ENCODE measurements at regions not wholly inside any gene's neighbourhood (a gene's known extent, or its start where the extent isn't known, plus 50 kb on each side); places are given as distances from the start of the nearest gene placed in this dataset.
A peak's percentile ranks its signal among the peaks of the same experiment; 100 is the strongest.
"Not testable (repeated sequence)": the region's sequence is repeated elsewhere in the genome, so short reads cannot be mapped to it uniquely, and the experiment has no call there.

DNA sequence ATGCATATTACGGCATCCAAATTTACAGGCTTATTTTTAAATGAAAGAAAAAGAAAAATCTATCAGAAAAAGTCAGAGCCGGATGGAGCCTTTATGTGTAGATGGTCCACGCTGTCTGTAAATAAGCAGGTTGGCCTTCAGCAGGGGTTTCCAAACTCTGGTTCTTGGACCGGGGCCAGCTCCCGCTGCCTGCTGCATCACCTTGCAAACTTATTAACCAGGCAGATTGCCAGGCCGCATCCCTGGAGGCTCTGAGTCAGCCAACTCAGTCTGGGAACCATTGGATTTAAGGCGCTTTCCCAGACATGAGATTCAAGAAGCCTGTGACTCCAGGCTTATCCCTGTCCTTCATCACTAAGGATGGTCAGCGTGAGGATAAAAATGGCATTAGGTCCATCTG lies 212.4 kb downstream of the OPA1 start:
- DNase-seq, result peak; percentile 73

DNA sequence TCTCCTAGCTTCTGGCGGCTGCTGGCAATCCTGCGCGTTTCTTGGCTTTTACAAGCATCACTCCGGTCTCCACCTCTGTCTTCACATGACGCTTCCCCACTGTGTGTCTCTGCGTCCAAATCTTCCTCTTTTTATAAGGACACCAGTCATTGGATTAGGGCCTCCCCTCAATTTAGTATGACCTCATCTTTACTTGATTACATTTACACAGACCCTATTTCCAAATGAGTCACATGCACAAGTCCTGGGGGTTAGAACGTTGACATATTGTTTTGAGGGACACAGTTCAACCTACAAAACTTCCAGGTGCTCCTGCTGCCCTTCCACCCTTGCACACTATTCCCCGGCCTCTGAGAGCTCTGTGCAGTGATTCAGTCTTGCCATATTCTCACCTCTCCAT lies 215.3 kb downstream of the OPA1 start:
- DNase-seq, result no peak

DNA sequence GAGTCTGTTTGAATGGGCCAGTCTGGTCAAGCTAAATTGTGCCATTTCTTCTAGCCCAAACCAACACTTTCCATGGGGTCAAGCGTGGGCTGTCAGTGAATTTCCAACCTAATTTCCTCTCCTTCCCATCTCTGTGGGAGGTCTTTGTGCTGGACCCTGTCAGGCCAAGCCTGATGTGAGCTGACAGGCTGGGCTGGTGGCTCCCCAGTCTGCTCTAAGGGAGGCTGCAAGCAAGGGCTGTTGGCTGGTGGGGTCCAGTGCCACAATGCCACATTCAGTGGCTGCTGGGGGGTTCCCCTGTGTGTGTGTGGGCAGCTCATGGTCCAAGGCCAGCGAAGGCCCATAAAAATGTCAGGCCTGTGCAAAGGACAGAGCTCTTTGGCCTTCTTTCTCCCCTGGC lies 216.1 kb downstream of the OPA1 start:
- no peak for DNase-seq

DNA sequence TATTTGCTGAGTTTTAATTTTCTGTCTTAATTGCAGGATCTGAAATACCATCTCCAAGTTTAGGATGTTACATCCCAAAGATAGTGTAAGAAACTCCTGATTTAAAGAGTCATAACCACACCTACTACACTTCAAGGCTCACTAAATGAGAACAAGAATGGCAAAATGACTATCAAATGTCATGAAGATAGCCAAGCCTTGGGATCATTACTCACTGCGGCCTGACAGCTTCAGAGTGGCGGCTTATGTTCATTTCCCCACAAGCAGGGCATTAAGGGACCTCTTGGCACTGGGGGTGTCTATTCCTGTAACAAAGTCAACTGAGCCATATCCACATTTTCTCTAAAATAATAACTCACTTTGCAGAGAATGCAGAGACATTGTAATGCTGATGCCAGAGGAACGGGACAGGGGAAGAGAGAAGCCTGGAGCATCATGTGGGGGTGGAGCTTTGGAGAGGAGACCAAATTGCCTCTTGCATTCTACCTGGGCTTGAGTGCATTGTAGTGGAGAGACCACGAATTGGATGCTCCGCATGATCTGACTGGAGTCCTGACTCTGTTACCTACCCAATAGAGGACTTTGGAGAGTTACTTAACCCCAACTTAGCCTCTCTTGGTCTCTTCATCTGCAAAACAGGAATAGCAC lies 219.2 kb downstream of the OPA1 start:
- DNase-seq, result no peak

DNA sequence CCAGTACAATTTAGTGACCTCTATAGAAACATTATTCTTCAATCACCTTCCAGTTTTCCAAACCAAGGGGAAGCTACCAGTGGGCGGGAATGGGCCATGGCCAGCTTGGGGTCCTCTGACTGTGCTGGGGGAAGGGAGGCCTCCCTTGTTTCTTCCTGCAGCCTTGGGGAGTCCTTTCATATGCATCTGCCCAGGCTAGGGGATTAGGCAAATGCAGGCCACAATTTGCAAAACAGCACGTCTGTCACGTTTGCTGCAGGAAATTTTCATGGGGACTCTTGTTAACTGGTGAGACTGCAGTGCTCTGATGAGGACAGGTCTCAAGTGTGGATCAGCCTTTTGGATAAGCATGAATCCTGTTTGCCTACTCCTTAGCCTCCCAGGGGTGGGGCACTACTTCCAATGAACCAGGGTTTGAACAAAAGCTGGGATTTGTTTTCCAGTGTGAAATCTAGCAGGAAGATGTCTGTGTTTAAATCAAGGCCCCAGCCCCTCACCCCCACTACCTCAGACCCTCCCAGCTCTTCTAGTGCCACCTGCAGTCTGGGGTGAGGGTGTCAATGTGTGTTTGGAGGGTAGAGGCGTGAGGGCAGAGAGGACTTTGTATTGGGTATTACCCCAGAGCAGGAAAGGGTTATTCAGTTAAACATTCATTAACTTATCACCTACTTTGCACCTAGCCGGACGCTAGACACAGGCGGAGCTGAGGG lies 219.9 kb downstream of the OPA1 start:
- DNase-seq, result no peak

DNA sequence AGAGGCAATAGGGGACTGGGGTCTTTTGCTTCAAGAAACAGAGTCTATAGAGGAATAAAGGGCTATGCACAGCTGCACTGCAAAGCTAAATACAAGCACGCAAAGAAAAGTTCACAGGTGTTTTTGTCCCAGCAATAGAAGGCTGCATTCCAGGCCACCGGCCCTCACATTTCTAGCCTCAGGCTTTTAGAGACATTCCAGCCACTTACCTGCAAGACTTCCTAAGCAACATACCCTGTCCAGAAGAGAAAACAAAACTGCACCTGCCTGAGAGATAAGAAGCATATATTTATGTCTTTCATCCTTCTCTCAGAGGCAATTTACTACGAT lies 220.5 kb downstream of the OPA1 start:
- DNase-seq, result peak; percentile 78

DNA sequence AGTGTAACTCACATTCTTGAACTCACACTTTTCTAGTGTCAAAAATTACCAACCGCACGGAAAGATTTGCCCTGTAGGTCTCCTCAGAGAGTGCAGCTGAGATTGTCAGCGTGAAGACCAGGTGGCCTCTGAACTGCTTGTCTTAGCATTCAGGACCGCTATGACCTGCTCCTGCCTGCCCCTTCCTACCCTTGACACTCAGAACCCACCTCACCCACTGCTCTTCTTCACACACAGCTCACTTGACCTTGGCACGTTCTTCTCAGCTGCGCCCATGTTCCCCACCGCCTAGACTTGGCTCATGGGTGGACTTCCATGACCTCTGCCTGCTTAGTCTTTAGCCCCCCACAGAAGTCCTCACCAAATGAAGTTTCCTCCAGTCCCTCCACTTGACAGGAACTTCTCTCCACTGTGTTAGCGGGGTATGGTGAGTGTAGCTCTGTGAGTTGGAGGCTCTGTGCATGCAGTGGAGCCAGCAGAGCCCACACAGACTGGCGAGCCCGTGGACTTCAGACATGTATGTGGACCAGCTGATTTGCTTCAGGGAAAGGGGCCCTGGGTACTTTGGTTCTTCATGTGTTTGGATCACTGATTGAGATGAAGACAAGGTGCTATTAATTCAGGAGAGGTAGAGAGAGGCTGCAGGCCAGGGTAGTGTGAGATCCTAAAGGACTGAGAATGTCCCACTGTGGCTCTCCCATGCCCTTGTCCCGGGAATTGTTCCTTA lies 221.3 kb downstream of the OPA1 start:
- no peak for DNase-seq

DNA sequence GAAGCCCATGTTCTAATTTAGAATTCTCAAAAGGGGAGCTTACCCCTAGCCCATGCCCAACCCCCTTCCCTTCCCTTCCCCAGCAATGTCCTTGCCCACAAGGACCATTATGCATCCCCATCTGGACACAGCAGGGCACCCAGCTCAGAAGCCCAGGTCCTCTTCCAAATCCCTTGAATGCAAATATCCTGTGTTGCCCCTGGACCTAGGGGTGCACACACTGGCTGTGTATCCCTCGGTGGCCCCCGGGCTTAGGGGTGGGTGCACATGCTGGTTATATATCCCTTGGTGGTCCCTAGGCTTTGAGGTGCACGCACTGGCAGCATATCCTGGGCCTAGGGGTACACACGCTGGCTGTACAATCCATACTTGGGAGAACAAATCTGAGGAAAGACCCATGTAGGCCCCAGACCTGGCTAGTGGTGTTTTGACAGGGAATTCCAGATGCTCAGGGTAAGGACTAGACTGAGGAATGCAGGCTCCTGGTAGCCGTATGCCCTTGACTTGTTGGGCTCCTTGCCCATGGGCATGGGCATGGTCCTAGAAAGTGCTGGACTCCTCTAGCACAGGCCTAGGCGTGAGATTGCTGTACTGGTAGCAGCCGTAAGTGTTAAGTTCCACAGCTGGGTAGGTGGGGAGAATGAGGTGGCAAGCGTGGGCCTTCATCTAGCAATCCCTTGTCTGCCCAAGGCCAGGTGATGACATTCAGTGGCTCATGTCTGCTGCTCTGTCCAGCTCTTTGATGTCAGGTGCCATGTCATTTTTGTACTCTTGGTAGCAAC lies 222.4 kb downstream of the OPA1 start:
- no peak for DNase-seq

DNA sequence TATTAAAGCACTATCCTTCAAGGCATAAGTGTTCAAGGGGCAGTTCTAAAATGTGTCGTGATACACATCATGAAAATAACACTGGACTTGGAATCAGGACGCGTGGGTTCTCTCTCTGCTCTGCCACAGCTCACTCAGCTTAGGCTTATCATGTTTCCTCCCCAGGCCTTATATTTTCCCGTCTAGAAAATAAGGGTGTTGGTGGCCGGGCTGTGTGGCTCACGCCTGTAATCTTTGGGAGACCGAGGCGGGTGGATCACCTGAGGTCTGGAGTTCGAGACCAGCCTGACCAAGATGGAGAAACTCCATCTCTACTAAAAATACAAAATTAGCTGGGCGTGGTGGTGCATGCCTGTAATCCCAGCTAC lies 223.0 kb downstream of the OPA1 start:
- no peak for DNase-seq

DNA sequence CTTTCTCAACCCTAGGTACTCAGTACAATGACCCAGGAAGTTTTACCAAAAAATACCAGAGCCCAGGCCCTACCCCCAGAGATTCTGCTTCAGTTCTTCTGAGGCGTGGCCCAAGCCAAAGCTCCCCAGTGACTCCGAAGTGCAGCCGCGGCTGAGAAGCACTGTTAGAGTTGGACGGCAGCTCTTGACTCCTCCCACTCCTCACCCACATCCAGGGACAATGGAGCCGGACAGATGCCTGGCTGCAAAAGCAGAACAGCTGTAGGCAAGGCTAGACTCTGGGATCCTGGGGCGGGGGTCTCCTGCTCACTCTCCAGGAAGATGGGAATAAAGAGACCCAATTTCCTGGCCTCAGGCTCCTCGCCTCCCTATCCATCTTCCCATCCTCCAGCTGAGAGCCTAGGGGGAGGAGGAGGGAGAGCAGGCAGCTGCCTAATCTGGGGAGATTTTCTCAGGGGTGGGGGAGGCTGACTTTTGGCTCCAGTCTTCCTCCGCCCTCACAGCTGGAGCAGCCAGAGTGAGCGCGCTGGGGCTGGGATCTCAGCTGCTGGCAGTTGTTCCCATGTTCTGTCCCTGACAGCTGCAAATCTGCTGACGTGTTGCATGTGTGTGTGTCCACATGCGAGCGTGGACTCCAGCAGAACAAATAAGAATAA lies 223.8 kb downstream of the OPA1 start:
- DNase-seq, result peak; percentile 92

DNA sequence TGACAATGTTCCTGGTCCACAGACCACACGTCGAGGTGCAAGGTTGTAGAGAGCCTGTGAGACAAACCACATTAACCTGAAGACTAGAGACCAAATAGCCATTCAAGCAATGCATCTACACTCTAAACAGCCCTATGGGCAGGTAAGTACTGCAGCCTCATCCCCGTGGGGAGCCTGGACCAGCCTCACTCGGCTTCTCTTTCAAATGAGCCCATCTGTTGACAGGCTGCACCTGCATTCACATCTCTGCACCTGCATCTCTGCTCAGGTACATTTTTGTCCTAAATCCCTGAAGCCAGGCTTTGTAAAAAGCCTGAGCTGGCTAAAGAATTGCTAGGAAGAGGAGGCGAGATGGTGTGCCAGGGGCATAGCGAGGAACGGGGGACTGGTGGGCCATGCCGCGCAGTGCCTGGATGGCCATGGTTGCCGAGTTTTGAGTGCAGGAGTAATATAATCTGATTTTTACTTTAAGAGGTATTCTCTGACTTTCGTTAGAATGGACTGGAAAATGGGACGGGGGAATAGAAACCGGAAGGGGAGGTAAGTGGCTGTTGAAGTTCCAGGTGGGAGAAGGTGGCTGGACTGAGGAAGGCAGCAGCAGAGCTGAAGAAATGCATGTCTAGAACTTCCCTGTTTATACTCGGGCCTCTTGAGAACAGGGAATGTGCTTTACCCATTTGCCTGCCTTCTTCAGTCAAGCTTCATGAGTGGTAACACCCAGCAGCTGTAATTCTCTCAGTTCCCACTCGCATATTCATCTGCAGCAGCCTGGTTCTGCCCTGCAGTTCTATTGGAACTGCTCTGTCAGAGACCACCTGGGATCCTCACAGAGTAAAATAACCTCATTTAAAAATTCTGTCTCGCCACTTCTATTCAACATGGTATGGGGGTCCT lies 226.4 kb downstream of the OPA1 start:
- no peak for DNase-seq

DNA sequence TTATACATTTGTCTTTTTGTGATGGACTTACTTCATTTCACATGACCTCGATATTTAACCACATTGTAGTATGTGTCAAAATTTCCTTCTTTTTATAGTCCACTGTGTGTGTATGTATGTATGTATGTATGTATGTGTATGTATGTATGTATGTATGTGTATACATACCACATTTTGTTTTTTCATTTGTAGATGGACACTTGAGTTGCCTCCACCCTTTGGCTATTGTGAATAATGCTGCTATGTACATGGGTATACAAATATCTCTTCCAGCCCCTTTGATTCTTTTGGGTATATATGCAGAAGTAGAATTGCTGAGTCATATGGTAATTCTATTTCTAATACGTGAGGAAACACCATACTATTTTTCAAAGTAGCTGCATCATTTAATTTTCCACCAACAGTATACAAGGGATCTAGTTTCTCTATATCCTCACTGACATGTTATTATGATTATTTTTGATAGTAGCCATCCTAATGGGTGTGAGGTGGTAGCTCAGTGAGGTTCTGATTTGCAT lies 228.2 kb downstream of the OPA1 start:
- DNase-seq, result no peak

DNA sequence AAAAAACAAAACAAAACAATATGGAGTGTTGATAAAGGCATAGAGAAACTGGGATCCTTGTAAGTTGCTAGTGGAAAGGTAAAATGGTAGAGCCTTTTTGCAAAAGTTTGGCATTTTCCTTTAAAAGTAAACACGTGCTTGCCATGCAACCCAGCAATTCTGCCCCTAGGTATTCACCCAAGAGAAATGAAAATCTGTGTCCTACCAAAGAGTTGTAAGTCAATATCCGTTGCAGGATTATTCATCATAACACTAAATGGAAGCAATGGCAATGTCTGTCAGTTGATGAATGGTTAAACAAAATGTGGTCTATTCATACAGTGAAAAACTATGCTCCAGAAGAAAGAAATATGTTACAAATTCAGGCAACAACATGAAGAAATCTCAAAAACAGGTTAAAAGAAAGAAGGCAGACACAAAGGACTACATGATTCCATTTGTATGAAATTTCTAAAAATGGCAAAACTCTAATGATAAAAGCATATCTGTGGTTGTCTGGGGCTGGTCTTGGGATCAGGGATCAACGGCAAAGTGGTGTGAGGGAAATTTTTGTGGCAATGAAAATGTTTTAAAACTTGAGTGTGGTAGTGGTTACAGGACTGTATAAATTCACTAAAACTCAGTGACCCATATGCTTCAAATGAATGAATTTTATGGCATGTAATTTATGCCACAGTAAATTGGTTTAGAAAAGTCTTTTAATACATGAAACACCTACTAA lies 229.6 kb downstream of the OPA1 start:
- DNase-seq, result no peak

DNA sequence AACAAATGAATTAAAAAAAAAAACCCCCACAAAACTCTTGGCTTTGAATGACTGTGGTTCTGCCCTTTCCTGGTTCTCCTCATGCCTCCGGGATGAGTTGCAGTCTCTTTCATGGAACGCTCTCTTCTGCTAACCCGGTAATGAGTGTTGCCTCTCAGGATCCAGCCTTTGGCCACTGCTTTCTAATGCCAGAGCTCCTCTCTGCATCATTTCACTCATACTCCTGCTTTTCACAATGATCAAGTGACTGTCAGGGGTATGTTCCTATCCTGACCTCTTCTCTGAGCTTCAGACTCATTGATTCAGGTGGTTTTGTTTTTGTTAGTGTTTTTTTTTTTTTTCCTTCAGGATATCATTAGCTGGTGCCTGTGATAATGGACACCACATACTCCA lies 230.2 kb downstream of the OPA1 start:
- DNase-seq, result not testable (repeated sequence)

DNA sequence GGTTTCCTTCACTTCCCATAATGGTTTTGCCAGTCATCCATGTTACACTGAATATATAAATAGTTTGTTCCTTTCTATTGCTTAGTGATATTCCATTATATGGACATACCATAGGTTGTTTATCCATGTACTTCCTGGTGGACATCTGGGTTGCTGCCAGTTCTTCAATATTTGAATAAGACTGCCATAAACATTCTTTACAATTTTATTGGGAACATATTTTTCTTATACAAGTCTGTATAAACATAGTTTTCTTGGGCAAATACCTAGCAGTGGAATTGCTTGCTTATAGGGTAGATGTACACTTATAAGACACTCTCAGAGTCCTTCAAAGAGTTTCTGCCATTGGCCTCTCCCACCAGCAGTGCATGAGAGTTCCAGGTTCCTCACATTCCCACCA lies 231.4 kb downstream of the OPA1 start:
- no peak for DNase-seq

DNA sequence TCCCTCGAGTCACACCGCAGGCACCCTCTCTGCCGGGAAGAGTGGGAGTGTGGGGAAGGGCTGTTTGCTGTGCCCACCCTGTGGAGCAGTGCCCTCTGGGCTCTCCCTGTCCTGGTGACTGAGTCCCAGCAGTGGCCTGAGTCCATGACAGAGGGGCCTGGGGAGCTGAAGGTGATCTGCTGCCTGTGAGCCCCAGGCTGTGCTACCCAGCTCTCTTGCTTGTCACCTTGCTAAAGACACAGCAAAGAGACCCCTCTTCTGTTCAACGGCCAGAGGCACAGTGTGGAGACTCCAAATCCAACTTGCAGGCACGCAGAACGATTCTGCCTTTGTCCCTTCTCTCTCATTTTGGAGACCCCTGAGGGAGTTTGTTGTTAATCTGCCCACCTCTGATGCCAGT lies 232.6 kb downstream of the OPA1 start:
- no peak for DNase-seq

DNA sequence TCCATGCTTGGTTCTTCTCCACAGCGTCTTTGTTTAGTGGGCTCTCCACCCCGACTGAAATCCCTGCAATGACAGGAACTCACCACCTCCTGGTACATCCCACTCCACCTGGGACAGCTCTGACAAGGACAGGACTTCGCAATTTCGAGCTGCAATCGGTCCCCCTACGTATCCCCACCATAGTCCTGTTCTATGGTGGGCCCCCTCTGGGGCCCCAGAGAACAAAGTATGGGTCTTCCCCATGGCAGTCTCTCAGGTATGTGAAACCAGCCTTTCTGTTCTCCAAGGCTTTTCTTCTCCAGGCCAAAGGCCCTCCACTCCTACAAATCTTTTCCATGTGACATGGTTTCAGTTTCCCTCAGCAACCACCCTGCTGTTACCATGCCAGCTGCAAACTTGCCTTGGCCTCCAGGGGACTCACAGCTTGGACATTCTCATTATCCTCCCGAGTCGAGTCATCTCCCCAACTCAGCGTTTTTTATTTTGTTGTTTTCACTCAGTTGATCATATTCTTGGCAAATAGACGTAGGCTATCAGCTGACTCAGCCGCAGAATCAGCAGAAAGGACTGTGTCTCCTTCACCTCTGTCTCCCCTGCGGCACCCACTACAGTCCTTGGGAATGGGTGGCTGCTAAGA lies 233.3 kb downstream of the OPA1 start:
- DNase-seq, result no peak

DNA sequence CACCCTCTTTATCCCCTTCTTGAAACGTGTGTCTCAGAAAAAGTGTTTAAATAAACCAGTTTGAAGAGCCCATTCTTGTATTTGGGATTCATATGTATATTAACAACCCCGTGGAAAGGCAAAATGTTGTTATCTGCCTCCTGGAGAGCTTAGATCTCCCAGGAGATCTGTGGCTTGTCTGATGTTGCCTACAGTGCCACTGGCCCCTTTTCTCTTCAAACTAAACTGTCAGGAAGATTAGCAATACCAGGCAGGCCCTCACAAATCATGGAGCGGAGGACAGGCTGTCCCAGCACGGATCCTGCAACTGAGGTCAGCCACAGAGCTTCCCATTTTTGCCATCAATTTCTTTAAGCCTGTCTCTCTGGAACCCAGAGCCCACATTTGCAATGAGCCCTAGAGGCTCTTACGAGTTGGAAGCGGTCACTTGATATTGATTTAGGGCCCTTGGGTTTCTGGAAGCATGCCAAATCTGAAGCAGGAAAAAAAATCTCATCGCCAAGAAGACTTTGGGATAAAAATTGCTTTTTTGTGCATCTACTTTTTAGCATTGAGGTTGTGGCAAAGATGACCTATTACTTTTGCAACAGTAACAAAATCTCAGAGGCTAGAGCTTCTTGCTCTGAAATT lies 234.1 kb downstream of the OPA1 start:
- no peak for DNase-seq

DNA sequence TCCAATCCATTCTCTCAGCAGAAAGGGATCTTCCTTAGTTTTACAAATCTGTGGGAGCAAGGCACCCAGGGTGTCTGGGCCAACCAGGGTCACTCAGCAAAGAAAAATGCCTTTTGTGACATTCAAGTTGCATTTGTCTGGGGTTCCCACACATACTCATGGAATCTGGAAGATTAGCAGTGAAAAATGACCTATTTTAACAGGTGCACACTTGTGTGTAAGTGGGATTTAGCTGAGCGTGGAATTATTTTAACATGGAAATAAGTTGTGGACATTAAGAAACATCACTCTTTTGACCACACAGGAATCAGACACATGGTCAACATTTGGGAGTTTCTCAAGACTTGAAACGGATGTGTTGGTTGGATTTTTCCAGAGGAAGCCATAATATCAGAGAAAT lies 234.9 kb downstream of the OPA1 start:
- no peak for DNase-seq

DNA sequence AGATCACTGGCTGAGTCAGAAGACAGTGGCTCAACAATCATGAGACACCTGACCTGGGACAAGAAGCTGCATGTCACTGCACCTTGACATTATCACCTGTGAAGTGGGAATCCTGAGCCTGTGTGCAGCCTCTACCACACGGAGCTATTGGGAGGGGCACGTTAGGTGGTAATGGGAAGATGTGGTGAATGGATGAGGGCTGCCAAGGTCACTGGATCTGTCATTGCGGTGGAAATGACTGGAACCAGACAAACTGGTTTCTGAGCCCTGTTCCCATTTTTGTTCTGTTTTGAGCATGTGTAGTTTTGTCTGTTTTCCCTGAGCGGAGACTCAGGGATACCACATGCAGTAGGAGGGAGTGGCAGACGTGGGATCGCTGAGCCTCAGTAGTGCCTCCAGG lies 235.5 kb downstream of the OPA1 start:
- peak; percentile 70 for DNase-seq
